Left lung (tissue), 4 donors: ENCODE measurements at regions not wholly inside any gene's neighbourhood (a gene's known extent, or its start where the extent isn't known, plus 50 kb on each side); places are given as distances from the start of the nearest gene placed in this dataset.
"Not testable (repeated sequence)": the region's sequence is repeated elsewhere in the genome, so short reads cannot be mapped to it uniquely, and the experiment has no call there.

Experiments used
- ATAC-seq: fragments of 200-7000 bp; cut with Tn5 transposase; one replicate; pipeline ENCODE4 v1.9.1; 2020; ENCODE audit warnings: moderate library complexity
- DNase-seq, 4 donors: peaks; one replicate each; pipeline ENCODE4 v3.0.0-alpha.2; 2013 to 2020
- H3K27ac ChIP-seq, 2 donors: fragments of 200-600 bp; sonication (generic) in 1 of 2; one replicate each; pipeline versions ENCODE4 v1.5.0 to v1.8.0; 2020 to 2021
- H3K27me3 ChIP-seq, 2 donors: fragments of 200-600 bp; sonication (generic) in 1 of 2; one replicate each; pipeline versions ENCODE4 v1.5.0 to v1.8.0; 2020 to 2021
- H3K36me3 ChIP-seq, 2 donors: fragments of 200-600 bp; sonication (generic) in 1 of 2; one replicate each; pipeline versions ENCODE4 v1.5.0 to v1.8.0; 2020 to 2021
- H3K4me1 ChIP-seq, 2 donors: fragments of 200-600 bp; one replicate each; pipeline ENCODE4 v1.8.0; 2021
- H3K4me3 ChIP-seq, 2 donors: fragments of 200-600 bp; sonication (generic) in 1 of 2; one replicate each; pipeline versions ENCODE4 v1.5.0 to v1.8.0; 2020 to 2021; ENCODE audit warnings: mild to moderate bottlenecking in 1 of 2
- H3K9me3 ChIP-seq, 2 donors: fragments of 200-600 bp; sonication (generic) in 1 of 2; one replicate each; pipeline versions ENCODE4 v1.5.0 to v1.8.0; 2020 to 2021
- intact Hi-C, 2 donors: fragments of 100-400 bp; cut with DNase I; formaldehyde crosslinking; loops; one replicate each; pipeline versions ENCODE4 v1.11.2 to v1.14.2; 2022
- TF ChIP-seq, protein P1 (sequence below), 2 donors: fragments of 200-600 bp; sonication (generic) in 1 of 2; IDR thresholded peaks; one replicate each; pipeline versions ENCODE4 v1.5.0 to v1.8.0; 2021; ENCODE audit warnings: antibody characterized with exemption in 2 of 2
- donor health status: DM: no; HTN: yes; CAD: no.
- donor health status: DM: no; HTN: no; CAD: no.

- Histone ChIP-seq H3K9me3 (no peaks in the 10 kb centered on the region), H3K4me1 (no peaks in the 10 kb centered on the region), H3K4me3 (no peak overlapping the region), H3K27ac (no peak overlapping the region), H3K27me3 (no peaks in the 10 kb centered on the region), H3K36me3 (no peaks in the 10 kb centered on the region)
- no peak for DNase-seq
- intact Hi-C loops: no loop called here
- ATAC-seq: no peak
- TF ChIP-seq, protein P1, sequence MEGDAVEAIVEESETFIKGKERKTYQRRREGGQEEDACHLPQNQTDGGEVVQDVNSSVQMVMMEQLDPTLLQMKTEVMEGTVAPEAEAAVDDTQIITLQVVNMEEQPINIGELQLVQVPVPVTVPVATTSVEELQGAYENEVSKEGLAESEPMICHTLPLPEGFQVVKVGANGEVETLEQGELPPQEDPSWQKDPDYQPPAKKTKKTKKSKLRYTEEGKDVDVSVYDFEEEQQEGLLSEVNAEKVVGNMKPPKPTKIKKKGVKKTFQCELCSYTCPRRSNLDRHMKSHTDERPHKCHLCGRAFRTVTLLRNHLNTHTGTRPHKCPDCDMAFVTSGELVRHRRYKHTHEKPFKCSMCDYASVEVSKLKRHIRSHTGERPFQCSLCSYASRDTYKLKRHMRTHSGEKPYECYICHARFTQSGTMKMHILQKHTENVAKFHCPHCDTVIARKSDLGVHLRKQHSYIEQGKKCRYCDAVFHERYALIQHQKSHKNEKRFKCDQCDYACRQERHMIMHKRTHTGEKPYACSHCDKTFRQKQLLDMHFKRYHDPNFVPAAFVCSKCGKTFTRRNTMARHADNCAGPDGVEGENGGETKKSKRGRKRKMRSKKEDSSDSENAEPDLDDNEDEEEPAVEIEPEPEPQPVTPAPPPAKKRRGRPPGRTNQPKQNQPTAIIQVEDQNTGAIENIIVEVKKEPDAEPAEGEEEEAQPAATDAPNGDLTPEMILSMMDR (IDR thresholded peaks at IDR 0.05): no peak
These were observed 1324.2 kb downstream of the RPA4 start for GRCh38 chrX:98207947-98208346.

DNA sequence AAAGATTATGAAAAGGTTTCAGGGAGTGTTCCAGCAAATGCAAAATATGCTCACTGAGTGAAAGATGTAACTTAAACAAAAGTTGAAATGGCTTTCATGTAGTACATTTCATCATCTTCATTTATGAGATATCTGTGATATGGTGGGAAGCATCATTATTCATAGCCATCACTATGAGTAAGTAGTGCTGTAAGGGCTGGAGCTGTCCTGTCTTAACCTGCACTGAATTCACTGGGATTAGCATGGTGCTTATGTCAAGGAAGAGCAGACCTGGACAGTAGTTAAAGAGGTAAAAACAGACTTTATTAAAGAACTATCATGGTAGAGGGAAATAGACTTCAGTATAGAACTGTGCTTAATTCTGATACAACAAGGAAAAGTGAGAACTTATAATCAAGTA, 1347.3 kb downstream of the RPA4 start:
- DNase-seq: no peak
- H3K27ac ChIP-seq: no peak overlapping the region
- no peaks in the 10 kb centered on the region for H3K4me1 ChIP-seq
- intact Hi-C loops: no loop called here
- TF ChIP-seq, protein P1 (IDR thresholded peaks at IDR 0.05): no peak
- H3K4me3 ChIP-seq: no peak overlapping the region
- H3K9me3 ChIP-seq: no peaks in the 10 kb centered on the region
- no peaks in the 10 kb centered on the region for H3K36me3 ChIP-seq
- H3K27me3 ChIP-seq: no peaks in the 10 kb centered on the region
- ATAC-seq: no peak

GRCh38 chrX:98240061-98240460, 1356.4 kb downstream of the RPA4 start:
- intact Hi-C loops, H3K4me1 ChIP-seq, H3K4me3 ChIP-seq, DNase-seq, H3K9me3 ChIP-seq, ATAC-seq, H3K27ac ChIP-seq, H3K36me3 ChIP-seq, H3K27me3 ChIP-seq: not testable (repeated sequence)

DNA sequence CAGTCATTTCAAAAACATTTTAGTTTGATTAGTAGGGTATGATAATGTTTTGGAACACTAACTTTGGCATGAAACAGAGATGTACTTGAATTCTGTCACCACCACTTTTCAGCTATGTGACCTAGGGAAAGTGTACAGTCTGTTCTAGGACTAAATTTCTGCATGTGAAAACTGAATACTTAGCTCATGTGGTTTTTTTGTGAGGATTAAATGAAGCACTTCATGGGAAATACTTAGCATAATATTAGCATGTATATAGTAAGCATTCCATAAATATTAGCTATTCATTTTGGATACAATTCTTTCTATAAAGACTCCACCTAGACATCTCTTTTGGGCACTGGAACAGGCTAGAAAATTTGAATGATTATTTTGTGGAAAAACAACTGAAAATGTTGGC, 1379.4 kb downstream of the RPA4 start:
- H3K4me1 ChIP-seq: no peaks in the 10 kb centered on the region
- intact Hi-C loops: no loop called here
- H3K27ac ChIP-seq: no peak overlapping the region
- ATAC-seq (no peak), DNase-seq (no peak)
- no peak overlapping the region for H3K4me3 ChIP-seq
- no peaks in the 10 kb centered on the region for H3K27me3 ChIP-seq
- TF ChIP-seq, protein P1 (IDR thresholded peaks at IDR 0.05): no peak
- no peaks in the 10 kb centered on the region for H3K9me3 ChIP-seq
- no peaks in the 10 kb centered on the region for H3K36me3 ChIP-seq

- intact Hi-C loops: no loop called here
- H3K4me3 ChIP-seq: no peak overlapping the region
- TF ChIP-seq, protein P1 (IDR thresholded peaks at IDR 0.05): no peak
- no peaks in the 10 kb centered on the region for H3K36me3 ChIP-seq
- H3K9me3 ChIP-seq: no peaks in the 10 kb centered on the region
- H3K27ac ChIP-seq: no peak overlapping the region
- H3K27me3 ChIP-seq: no peaks in the 10 kb centered on the region
- no peaks in the 10 kb centered on the region for H3K4me1 ChIP-seq
- ATAC-seq (no peak), DNase-seq (no peak)
These were observed 1406.0 kb downstream of the RPA4 start for GRCh38 chrX:98289726-98290125.

- TF ChIP-seq, protein P1 (IDR thresholded peaks at IDR 0.05): no peak
- intact Hi-C loops: no loop called here
These were observed 1410.6 kb downstream of the RPA4 start for GRCh38 chrX:98294310-98294709.

More at GRCh38 chrX:98294310-98294709, 1410.6 kb downstream of the RPA4 start:
- H3K9me3 ChIP-seq: no peaks in the 10 kb centered on the region
- no peak for DNase-seq
- ATAC-seq: no peak
- no peak overlapping the region for H3K27ac ChIP-seq
- H3K4me3 ChIP-seq: no peak overlapping the region
- no peaks in the 10 kb centered on the region for H3K27me3 ChIP-seq
- H3K36me3 ChIP-seq: no peaks in the 10 kb centered on the region
- no peaks in the 10 kb centered on the region for H3K4me1 ChIP-seq
